IMR-90 (cell line): ENCODE measurements at regions not wholly inside any gene's neighbourhood (a gene's known extent, or its start where the extent isn't known, plus 50 kb on each side); places are given as distances from the start of the nearest gene placed in this dataset.

ENCODE experiments used
- ATAC-seq: fragments of 200-7000 bp; cut with Tn5 transposase; 2 replicates; pipeline ENCODE4 v1.9.1; 2020; ENCODE audit warnings: low read depth, mild to moderate bottlenecking, moderate library complexity
- BruUV-seq: library from RNA; stranded (reverse); fragments of 400-500 nt; replicated peaks from 2 replicates; lab custom pipeline; 2021; lab: Mats Ljungman, UMichigan
- CTCF ChIA-PET: fragments of 300-600 bp; formaldehyde crosslinking; extraction: SDS; loops from one replicate; lab custom pipeline; 2021; ENCODE audit warnings: antibody characterized with exemption; lab: Yijun Ruan, JAX
- POLR2A ChIA-PET: fragments of 300-600 bp; sonication (Branson Sonifier 250); formaldehyde crosslinking; loops from one replicate; lab custom pipeline; 2022; ENCODE audit warnings: antibody characterized with exemption; ENCODE audit not compliant: unreplicated experiment; lab: Charles Lee
- DNase-seq: peaks from one replicate; pipeline ENCODE4 v3.0.0; 2013
- H2AFZ ChIP-seq: replicated peaks from 2 replicates; pipeline ENCODE3; 2013; ENCODE audit warnings: low read length, mild to moderate bottlenecking; ENCODE audit not compliant: poor library complexity
- H2AK5ac ChIP-seq: 2 replicates; pipeline ENCODE4 v1.6.1; 2013; ENCODE audit warnings: low read depth, low read length, inconsistent platforms
- H2AK9ac ChIP-seq: replicated peaks from 2 replicates; pipeline ENCODE3; 2013; ENCODE audit warnings: mild to moderate bottlenecking, low read depth, low read length, moderate library complexity; ENCODE audit not compliant: poor library complexity
- H2BK120ac ChIP-seq: 2 replicates; pipeline ENCODE4 v1.6.1; 2013; ENCODE audit warnings: low read depth, low read length, inconsistent platforms
- H2BK15ac ChIP-seq: 3 replicates; pipeline ENCODE4 v1.6.1; 2013; ENCODE audit warnings: low read depth, low read length, inconsistent platforms
- H2BK20ac ChIP-seq: 2 replicates; pipeline ENCODE4 v1.6.1; 2013; ENCODE audit warnings: low read depth, mild to moderate bottlenecking, inconsistent platforms, low read length, moderate library complexity
- H2BK5ac ChIP-seq: 2 replicates; pipeline ENCODE4 v1.6.1; 2013; ENCODE audit warnings: mild to moderate bottlenecking, low read depth, low read length, inconsistent platforms; ENCODE audit not compliant: poor library complexity, severe bottlenecking
- H3K14ac ChIP-seq: replicated peaks from 2 replicates; pipeline ENCODE4 v1.6.1; 2013; ENCODE audit warnings: low read depth, low read length, inconsistent platforms
- H3K18ac ChIP-seq: 2 replicates; pipeline ENCODE4 v1.6.1; 2013; ENCODE audit warnings: low read depth, low read length, control low read depth
- H3K23ac ChIP-seq: 2 replicates; pipeline ENCODE4 v1.6.1; 2013; ENCODE audit warnings: low read depth, low read length, inconsistent platforms
- H3K27ac ChIP-seq: 2 replicates; pipeline ENCODE4 v1.5.1; 2013; ENCODE audit warnings: mild to moderate bottlenecking, control low read depth, low read length; ENCODE audit not compliant: insufficient read depth
- H3K27me3 ChIP-seq: 2 replicates; pipeline ENCODE4 v1.6.1; 2013; ENCODE audit warnings: low read length; ENCODE audit not compliant: control insufficient read depth, insufficient read depth
- H3K36me3 ChIP-seq: 2 replicates; pipeline ENCODE4 v1.6.1; 2013; ENCODE audit warnings: low read length, mixed read lengths; ENCODE audit not compliant: control insufficient read depth, insufficient read depth
- H3K4ac ChIP-seq: 2 replicates; pipeline ENCODE4 v1.6.1; 2013; ENCODE audit warnings: low read depth, low read length, inconsistent platforms
- H3K4me1 ChIP-seq: 2 replicates; pipeline ENCODE4 v1.6.1; 2013; ENCODE audit warnings: low read length, mixed read lengths; ENCODE audit not compliant: control insufficient read depth, insufficient read depth
- H3K4me2 ChIP-seq: 2 replicates; pipeline ENCODE4 v1.6.1; 2013; ENCODE audit warnings: low read depth, mild to moderate bottlenecking, control low read depth, low read length, moderate library complexity
- H3K4me3 ChIP-seq: 2 replicates; pipeline ENCODE4 v1.5.1; 2013; ENCODE audit warnings: low read depth, mild to moderate bottlenecking, control low read depth, low read length, moderate library complexity; ENCODE audit not compliant: insufficient read depth
- H3K56ac ChIP-seq: 2 replicates; pipeline ENCODE4 v1.6.1; 2013; ENCODE audit warnings: low read length, inconsistent platforms; ENCODE audit not compliant: insufficient read depth; ENCODE audit errors: extremely low read depth
- H3K79me1 ChIP-seq, 2 experiments: 2 replicates each; pipeline ENCODE4 v1.6.1; 2013; ENCODE audit warnings: low read length in 2 of 2, inconsistent platforms in 1 of 2, low read depth in 1 of 2
- H3K9ac ChIP-seq: 2 replicates; pipeline ENCODE4 v1.6.1; 2013; ENCODE audit warnings: low read depth, low read length, control low read depth
- H3K9me1 ChIP-seq: 2 replicates; pipeline ENCODE4 v1.6.1; 2013; ENCODE audit warnings: low read length, inconsistent platforms; ENCODE audit not compliant: insufficient read depth
- H3K9me3 ChIP-seq: 2 replicates; pipeline ENCODE4 v1.6.1; 2013; ENCODE audit warnings: low read length; ENCODE audit not compliant: control insufficient read depth, insufficient read depth
- H4K20me1 ChIP-seq: 2 replicates; pipeline ENCODE4 v1.6.1; 2013; ENCODE audit warnings: low read length, inconsistent platforms; ENCODE audit not compliant: insufficient read depth
- H4K5ac ChIP-seq: 2 replicates; pipeline ENCODE4 v1.6.1; 2013; ENCODE audit warnings: mild to moderate bottlenecking, low read depth, low read length, control low read depth
- H4K8ac ChIP-seq, 2 experiments: 2 replicates each; pipeline ENCODE4 v1.6.1; 2013; ENCODE audit warnings: low read depth in 2 of 2, low read length in 2 of 2, control low read depth in 1 of 2, inconsistent platforms in 1 of 2
- H4K91ac ChIP-seq: 2 replicates; pipeline ENCODE4 v1.6.1; 2013; ENCODE audit warnings: low read depth, low read length, inconsistent platforms; ENCODE audit not compliant: insufficient read depth
- BHLHE40 ChIP-seq: fragments of 150-350 bp; IDR thresholded peaks from 2 replicates; pipeline ENCODE4 v1.6.1; 2016; ENCODE audit warnings: mild to moderate bottlenecking, low read depth, low read length
- CEBPB ChIP-seq: IDR thresholded peaks from 2 replicates; pipeline ENCODE4 v1.6.1; 2012; ENCODE audit warnings: low read depth, low read length, improper control_type of control experiment
- CHD1 ChIP-seq: IDR thresholded peaks from 2 replicates; pipeline ENCODE4 v1.6.1; 2012; ENCODE audit warnings: low read depth, low read length, improper control_type of control experiment
- FOS ChIP-seq: fragments of 150-350 bp; IDR thresholded peaks from 2 replicates; pipeline ENCODE4 v1.6.1; 2016; ENCODE audit warnings: low read depth, low read length
- MAFK ChIP-seq: IDR thresholded peaks from 2 replicates; pipeline ENCODE4 v1.6.1; 2012; ENCODE audit warnings: low read depth, low read length, improper control_type of control experiment
- MAZ ChIP-seq: IDR thresholded peaks from 2 replicates; pipeline ENCODE4 v1.6.1; 2012; ENCODE audit warnings: low read depth, mild to moderate bottlenecking, low read length, improper control_type of control experiment, moderate library complexity, borderline replicate concordance
- MXI1 ChIP-seq: IDR thresholded peaks from 2 replicates; pipeline ENCODE4 v1.6.1; 2012; ENCODE audit warnings: low read depth, mild to moderate bottlenecking, low read length, moderate library complexity, borderline replicate concordance
- NFE2L2 ChIP-seq: fragments of 150-350 bp; IDR thresholded peaks from 2 replicates; pipeline ENCODE4 v1.6.1; 2016; ENCODE audit warnings: low read depth, mild to moderate bottlenecking, low read length
- POLR2A ChIP-seq: IDR thresholded peaks from 2 replicates; pipeline ENCODE4 v1.6.1; 2012; ENCODE audit warnings: mild to moderate bottlenecking, low read depth, low read length
- RAD21 ChIP-seq: IDR thresholded peaks from 2 replicates; pipeline ENCODE4 v1.6.1; 2012; ENCODE audit warnings: low read length, improper control_type of control experiment
- RCOR1 ChIP-seq: IDR thresholded peaks from 2 replicates; pipeline ENCODE4 v1.6.1; 2012; ENCODE audit warnings: mild to moderate bottlenecking, low read length, improper control_type of control experiment; ENCODE audit not compliant: insufficient replicate concordance
- RFX5 ChIP-seq: IDR thresholded peaks from 2 replicates; pipeline ENCODE4 v1.8.0; 2012; ENCODE audit warnings: low read depth, mild to moderate bottlenecking, low read length, moderate library complexity
- SMC3 ChIP-seq: fragments of 150-350 bp; IDR thresholded peaks from 2 replicates; pipeline ENCODE4 v1.6.1; 2016; ENCODE audit warnings: low read depth, mild to moderate bottlenecking, antibody characterized with exemption, low read length, moderate library complexity
- WGBS, 2 experiments: methylation state at CpG; one replicate each; pipeline versions ENCODE4 v1.1.5 to v1.1.7; 2013; ENCODE audit warnings: missing lambda C conversion rate in 2 of 2; ENCODE audit not compliant: insufficient read length in 1 of 2; ENCODE audit errors: extremely low coverage in 2 of 2; 5-methylcytosine and 5-hydroxymethylcytosine counted together
- dilution Hi-C: fragments of 300-500 bp; cut with HindIII; formaldehyde crosslinking; loops from one replicate; pipeline ENCODE4 v1.14.3; 2018; ENCODE audit warnings: low sequenced_read_pairs; ENCODE audit not compliant: unreplicated experiment
- in situ Hi-C: fragments of 300-500 bp; cut with MboI; formaldehyde crosslinking; loops from 3 replicates; pipeline ENCODE4 v1.14.3; 2019; ENCODE audit warnings: low sequenced_read_pairs, inconsistent platforms, mixed read lengths
- intact Hi-C: fragments of 100-400 bp; cut with micrococcal nuclease; formaldehyde crosslinking; loops from 2 replicates; pipeline ENCODE4 v1.10.0; 2022
- TF ChIP-seq, protein P1 (sequence below): fragments of 150-350 bp; IDR thresholded peaks from 2 replicates; pipeline ENCODE4 v1.6.1; 2016; ENCODE audit warnings: low read depth, mild to moderate bottlenecking, low read length, moderate library complexity, borderline replicate concordance
- TF ChIP-seq, protein P2 (sequence below): conservative IDR thresholded peaks from 2 replicates; pipeline ENCODE4 v1.5.1; 2012; ENCODE audit warnings: mild to moderate bottlenecking, low read depth, low read length, improper control_type of control experiment
- TF ChIP-seq, protein P3 (sequence below): fragments of 150-350 bp; IDR thresholded peaks from 2 replicates; pipeline ENCODE4 v1.6.1; 2017; ENCODE audit warnings: mild to moderate bottlenecking, antibody characterized with exemption, low read length, low read depth

DNA sequence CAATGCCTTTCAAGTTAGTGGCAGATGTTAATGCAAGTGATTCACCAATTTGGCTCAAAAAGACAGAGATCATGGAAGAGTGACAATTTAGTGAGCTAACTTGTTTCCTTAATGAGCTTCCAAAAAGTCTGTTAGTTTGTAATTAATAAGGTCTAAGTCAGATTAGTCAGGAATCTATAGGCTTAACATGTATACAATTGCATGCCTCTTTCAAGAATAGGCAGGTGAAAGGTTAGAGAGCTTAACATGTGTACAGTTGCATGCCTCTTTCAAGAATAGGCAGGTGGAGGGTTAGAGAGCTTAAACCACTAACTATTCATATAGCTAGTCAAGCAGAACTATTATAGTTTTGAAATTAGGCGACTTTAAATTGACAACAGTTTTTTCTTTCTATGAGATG lies 663.8 kb downstream of the C12orf50 start:
- no peak overlapping the region for H2BK20ac ChIP-seq
- ATAC-seq (no peak), DNase-seq (no peak)
- no CpG with 5 or more reads among the region's 1 CpG for WGBS, 2 experiments
- intact Hi-C loops, result no loop called here
- H3K79me1 ChIP-seq, result no peaks in the 10 kb centered on the region
- no peak overlapping the region for H3K4ac ChIP-seq
- ChIA-PET POLR2A (no interaction called here), CTCF (no interaction called here)
- no peaks in the 10 kb centered on the region for H3K27me3 ChIP-seq
- no peak overlapping the region for H2BK120ac ChIP-seq
- H2AFZ ChIP-seq, result no peak overlapping the region
- no peak overlapping the region for H2AK5ac ChIP-seq
- no peak overlapping the region for H2AK9ac ChIP-seq
- H4K5ac ChIP-seq, result no peak overlapping the region
- H3K4me3 ChIP-seq, result no peak overlapping the region
- in situ Hi-C loops, result no loop called here
- dilution Hi-C loops, result no loop called here
- H3K27ac ChIP-seq, result no peak overlapping the region
- H3K14ac ChIP-seq, result no peak overlapping the region
- no peak for TF ChIP-seq MAFK
- TF ChIP-seq, protein P1, sequence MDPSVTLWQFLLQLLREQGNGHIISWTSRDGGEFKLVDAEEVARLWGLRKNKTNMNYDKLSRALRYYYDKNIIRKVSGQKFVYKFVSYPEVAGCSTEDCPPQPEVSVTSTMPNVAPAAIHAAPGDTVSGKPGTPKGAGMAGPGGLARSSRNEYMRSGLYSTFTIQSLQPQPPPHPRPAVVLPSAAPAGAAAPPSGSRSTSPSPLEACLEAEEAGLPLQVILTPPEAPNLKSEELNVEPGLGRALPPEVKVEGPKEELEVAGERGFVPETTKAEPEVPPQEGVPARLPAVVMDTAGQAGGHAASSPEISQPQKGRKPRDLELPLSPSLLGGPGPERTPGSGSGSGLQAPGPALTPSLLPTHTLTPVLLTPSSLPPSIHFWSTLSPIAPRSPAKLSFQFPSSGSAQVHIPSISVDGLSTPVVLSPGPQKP, result no peak
- no peak for TF ChIP-seq RAD21
- no peak for TF ChIP-seq NFE2L2
- TF ChIP-seq POLR2A, result no peak
- no peak for TF ChIP-seq MXI1
- TF ChIP-seq FOS, result no peak
- no peak for TF ChIP-seq SMC3
- TF ChIP-seq CHD1, result no peak
- no peak for TF ChIP-seq RCOR1
- TF ChIP-seq BHLHE40, result no peak
- TF ChIP-seq, protein P2, sequence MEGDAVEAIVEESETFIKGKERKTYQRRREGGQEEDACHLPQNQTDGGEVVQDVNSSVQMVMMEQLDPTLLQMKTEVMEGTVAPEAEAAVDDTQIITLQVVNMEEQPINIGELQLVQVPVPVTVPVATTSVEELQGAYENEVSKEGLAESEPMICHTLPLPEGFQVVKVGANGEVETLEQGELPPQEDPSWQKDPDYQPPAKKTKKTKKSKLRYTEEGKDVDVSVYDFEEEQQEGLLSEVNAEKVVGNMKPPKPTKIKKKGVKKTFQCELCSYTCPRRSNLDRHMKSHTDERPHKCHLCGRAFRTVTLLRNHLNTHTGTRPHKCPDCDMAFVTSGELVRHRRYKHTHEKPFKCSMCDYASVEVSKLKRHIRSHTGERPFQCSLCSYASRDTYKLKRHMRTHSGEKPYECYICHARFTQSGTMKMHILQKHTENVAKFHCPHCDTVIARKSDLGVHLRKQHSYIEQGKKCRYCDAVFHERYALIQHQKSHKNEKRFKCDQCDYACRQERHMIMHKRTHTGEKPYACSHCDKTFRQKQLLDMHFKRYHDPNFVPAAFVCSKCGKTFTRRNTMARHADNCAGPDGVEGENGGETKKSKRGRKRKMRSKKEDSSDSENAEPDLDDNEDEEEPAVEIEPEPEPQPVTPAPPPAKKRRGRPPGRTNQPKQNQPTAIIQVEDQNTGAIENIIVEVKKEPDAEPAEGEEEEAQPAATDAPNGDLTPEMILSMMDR, result no peak
- no peak for TF ChIP-seq RFX5
- TF ChIP-seq, protein P3, sequence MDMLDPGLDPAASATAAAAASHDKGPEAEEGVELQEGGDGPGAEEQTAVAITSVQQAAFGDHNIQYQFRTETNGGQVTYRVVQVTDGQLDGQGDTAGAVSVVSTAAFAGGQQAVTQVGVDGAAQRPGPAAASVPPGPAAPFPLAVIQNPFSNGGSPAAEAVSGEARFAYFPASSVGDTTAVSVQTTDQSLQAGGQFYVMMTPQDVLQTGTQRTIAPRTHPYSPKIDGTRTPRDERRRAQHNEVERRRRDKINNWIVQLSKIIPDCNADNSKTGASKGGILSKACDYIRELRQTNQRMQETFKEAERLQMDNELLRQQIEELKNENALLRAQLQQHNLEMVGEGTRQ, result no peak
- TF ChIP-seq CEBPB, result no peak
- no peak for TF ChIP-seq MAZ
- no peaks in the 10 kb centered on the region for H3K4me1 ChIP-seq
- no peaks in the 10 kb centered on the region for H3K36me3 ChIP-seq
- H2BK15ac ChIP-seq, result no peak overlapping the region
- no peak overlapping the region for H4K91ac ChIP-seq
- H3K23ac ChIP-seq, result no peak overlapping the region
- H3K9me3 ChIP-seq, result no peaks in the 10 kb centered on the region
- no peak overlapping the region for H3K18ac ChIP-seq
- no peak overlapping the region for H2BK5ac ChIP-seq
- no peaks in the 10 kb centered on the region for H3K9me1 ChIP-seq
- no TSS peak for BruUV-seq
- H4K8ac ChIP-seq, result no peak overlapping the region
- no peak overlapping the region for H3K56ac ChIP-seq
- no peak overlapping the region for H3K4me2 ChIP-seq
- H4K20me1 ChIP-seq, result no peaks in the 10 kb centered on the region
- no peak overlapping the region for H3K9ac ChIP-seq
